ENCODE measurements at regions not wholly inside any gene's neighbourhood (a gene's known extent, or its start where the extent isn't known, plus 50 kb on each side); places are given as distances from the start of the nearest gene placed in this dataset.

DNA sequence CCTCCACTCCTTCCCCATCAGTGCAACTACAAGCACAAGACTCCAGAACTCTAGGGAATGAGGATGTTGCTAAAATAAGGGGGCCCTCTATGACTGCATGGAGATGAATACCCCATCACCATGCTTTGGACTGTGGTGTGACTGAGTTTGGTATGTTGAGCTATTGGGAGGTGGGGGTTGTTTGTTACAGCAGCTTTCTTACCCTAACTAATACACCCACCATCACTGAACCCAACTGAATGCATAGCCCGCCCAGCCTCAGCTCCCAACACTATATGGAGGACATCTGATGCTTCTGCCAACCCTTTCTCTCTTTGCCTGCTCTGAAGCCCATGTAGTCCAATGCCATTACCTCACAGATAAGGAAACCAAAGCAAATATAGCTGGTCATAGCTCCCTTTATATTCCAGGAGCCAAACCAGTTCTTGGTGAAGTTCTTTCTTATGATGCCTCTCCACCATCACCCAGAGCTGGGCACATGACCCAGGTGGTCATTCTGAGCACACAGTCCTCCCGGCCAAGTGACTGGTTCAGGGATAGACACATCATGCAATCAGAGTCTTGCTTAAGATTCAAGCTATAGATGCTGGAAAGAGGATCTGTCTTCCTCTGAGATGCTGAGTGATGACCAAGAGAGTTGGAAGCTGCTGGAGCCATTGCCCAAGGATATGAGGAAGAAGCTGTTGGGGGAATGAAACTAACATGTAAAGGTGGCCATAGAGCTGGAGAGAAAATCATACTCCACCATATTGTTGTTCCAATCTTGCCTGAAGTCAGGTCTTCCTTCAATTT lies 155.6 kb upstream of the HAAO start:
- no peaks in the 10 kb centered on the region for H4K20me1 ChIP-seq (ENCODE audit: insufficient read depth, low read depth, low read length)
- no peak overlapping the region for H3K9ac ChIP-seq (ENCODE audit: low read length)
- no peaks in the 10 kb centered on the region for H3K27me3 ChIP-seq (ENCODE audit: low read length)
- DNase-seq = no peak
- H3K27ac ChIP-seq (ENCODE audit: low read length) = no peak overlapping the region
- no peaks in the 10 kb centered on the region for H3K4me1 ChIP-seq (ENCODE audit: low read length)
- H3K9me2 ChIP-seq (replicated peaks; ENCODE audit: insufficient read depth, low read length) = no peaks in the 10 kb centered on the region
- H3K4me3 ChIP-seq (ENCODE audit: low read length) = no peak overlapping the region
- H2AFZ ChIP-seq (ENCODE audit: low read length) = no peak overlapping the region
- no peak overlapping the region for H3K4me2 ChIP-seq (ENCODE audit: low read depth, low read length, poor library complexity, severe bottlenecking)
- no peaks in the 10 kb centered on the region for H3K36me3 ChIP-seq (ENCODE audit: insufficient read depth, low read length)
- H3K9me3 ChIP-seq (ENCODE audit: low read length) = no peaks in the 10 kb centered on the region
- no peaks in the 10 kb centered on the region for H3K79me2 ChIP-seq (ENCODE audit: low read length)

- Histone ChIP-seq H3K27ac (ENCODE audit: low read length) (no peak overlapping the region), H3K4me1 (ENCODE audit: low read length) (no peaks in the 10 kb centered on the region), H3K9me2 (replicated peaks; ENCODE audit: insufficient read depth, low read length) (no peaks in the 10 kb centered on the region), H3K4me2 (ENCODE audit: low read depth, low read length, poor library complexity, severe bottlenecking) (no peak overlapping the region), H2AFZ (ENCODE audit: low read length) (no peak overlapping the region), H3K79me2 (ENCODE audit: low read length) (no peaks in the 10 kb centered on the region), H3K9me3 (ENCODE audit: low read length) (no peaks in the 10 kb centered on the region), H3K27me3 (ENCODE audit: low read length) (no peaks in the 10 kb centered on the region), H4K20me1 (ENCODE audit: insufficient read depth, low read depth, low read length) (no peaks in the 10 kb centered on the region), H3K36me3 (ENCODE audit: insufficient read depth, low read length) (no peaks in the 10 kb centered on the region), H3K4me3 (ENCODE audit: low read length) (no peak overlapping the region), H3K9ac (ENCODE audit: low read length) (no peak overlapping the region)
- peak; percentile 60 for DNase-seq
These were observed 152.5 kb upstream of the HAAO start for GRCh38 chr2:42944779-42945415.

DNA sequence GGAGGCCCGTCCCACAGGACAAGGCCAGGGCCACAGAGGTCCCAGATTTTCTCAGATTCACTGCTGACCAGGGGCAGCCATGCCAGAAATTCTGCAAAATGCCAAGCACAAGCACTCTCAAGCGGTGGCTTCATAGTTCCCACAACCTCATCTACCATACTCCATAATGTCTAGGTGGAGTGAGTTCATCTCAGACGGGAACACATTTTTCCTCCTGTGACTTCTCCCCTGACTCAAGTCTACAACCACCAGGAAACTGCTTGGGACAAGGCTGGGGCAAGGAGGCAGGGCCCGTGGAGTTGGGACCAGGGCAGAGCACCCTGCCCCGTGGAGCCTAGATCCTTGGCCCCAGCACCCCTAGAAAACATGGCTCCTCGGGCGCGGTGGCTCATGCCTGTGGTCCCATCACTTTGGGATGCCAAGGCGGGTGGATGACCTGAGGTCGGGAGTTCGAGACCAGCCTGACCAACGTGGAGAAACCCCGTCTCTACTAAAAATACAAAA lies 150.7 kb upstream of the HAAO start:
- H3K9ac ChIP-seq (ENCODE audit: low read length) = no peak overlapping the region
- no peaks in the 10 kb centered on the region for H3K27me3 ChIP-seq (ENCODE audit: low read length)
- H3K9me2 ChIP-seq (replicated peaks; ENCODE audit: insufficient read depth, low read length) = no peaks in the 10 kb centered on the region
- H2AFZ ChIP-seq (ENCODE audit: low read length) = no peak overlapping the region
- no peaks in the 10 kb centered on the region for H4K20me1 ChIP-seq (ENCODE audit: insufficient read depth, low read depth, low read length)
- H3K4me1 ChIP-seq (ENCODE audit: low read length) = no peaks in the 10 kb centered on the region
- no peak for DNase-seq
- H3K4me2 ChIP-seq (ENCODE audit: low read depth, low read length, poor library complexity, severe bottlenecking) = no peak overlapping the region
- H3K27ac ChIP-seq (ENCODE audit: low read length) = no peak overlapping the region
- no peaks in the 10 kb centered on the region for H3K9me3 ChIP-seq (ENCODE audit: low read length)
- H3K79me2 ChIP-seq (ENCODE audit: low read length) = no peaks in the 10 kb centered on the region
- H3K36me3 ChIP-seq (ENCODE audit: insufficient read depth, low read length) = no peaks in the 10 kb centered on the region
- no peak overlapping the region for H3K4me3 ChIP-seq (ENCODE audit: low read length)

DNA sequence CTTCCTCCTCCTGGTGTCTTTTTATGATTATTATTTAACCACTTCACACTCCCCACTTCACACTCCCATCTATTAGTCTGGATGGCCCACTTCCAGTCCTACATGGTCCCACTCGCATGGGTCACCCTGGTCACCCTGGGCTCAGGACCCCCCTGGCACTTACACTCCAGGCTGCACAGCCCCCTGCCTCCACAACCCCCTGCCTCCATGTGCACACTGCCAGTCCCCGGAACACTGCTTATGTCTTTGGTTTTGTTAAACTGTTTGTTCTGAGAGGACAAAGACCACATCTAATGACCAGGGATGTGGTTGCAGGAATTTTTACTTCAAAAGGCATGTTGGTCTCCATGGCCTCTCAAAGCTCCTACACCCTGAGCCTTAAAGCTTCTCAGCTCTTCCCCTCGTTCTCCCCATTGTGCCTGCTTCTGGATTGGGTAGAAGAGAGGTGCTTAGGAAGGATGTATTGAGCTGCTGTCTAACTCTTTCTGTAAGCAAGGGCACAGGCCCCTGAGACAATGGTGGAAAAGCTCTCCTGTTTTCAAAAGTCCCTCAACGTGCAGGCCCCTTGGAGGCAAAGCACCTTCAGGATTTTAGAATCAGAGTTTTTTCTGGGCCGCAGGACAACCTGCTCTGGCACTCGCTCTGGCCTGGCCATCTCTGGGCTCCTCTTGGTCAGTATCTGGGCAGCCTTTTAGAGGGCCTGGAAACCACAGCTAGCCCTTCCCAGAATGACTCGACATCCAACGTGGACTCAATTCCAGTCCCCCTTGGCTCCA lies 150.0 kb upstream of the HAAO start:
- Histone ChIP-seq H3K4me2 (ENCODE audit: low read depth, low read length, poor library complexity, severe bottlenecking) (no peak overlapping the region), H3K4me3 (ENCODE audit: low read length) (no peak overlapping the region), H3K27ac (ENCODE audit: low read length) (no peak overlapping the region), H3K36me3 (ENCODE audit: insufficient read depth, low read length) (no peaks in the 10 kb centered on the region), H3K9me3 (ENCODE audit: low read length) (no peaks in the 10 kb centered on the region), H3K4me1 (ENCODE audit: low read length) (no peaks in the 10 kb centered on the region), H2AFZ (ENCODE audit: low read length) (no peak overlapping the region), H3K27me3 (ENCODE audit: low read length) (no peaks in the 10 kb centered on the region), H4K20me1 (ENCODE audit: insufficient read depth, low read depth, low read length) (no peaks in the 10 kb centered on the region), H3K9me2 (replicated peaks; ENCODE audit: insufficient read depth, low read length) (no peaks in the 10 kb centered on the region), H3K79me2 (ENCODE audit: low read length) (no peaks in the 10 kb centered on the region), H3K9ac (ENCODE audit: low read length) (no peak overlapping the region)
- DNase-seq = no peak

GRCh38 chr2:42941633-42942176 lies 149.3 kb upstream of the HAAO start:
- H3K36me3 ChIP-seq (ENCODE audit: insufficient read depth, low read length) = no peaks in the 10 kb centered on the region
- H3K27me3 ChIP-seq (ENCODE audit: low read length) = no peaks in the 10 kb centered on the region
- no peak overlapping the region for H3K4me3 ChIP-seq (ENCODE audit: low read length)
- H3K4me1 ChIP-seq (ENCODE audit: low read length) = no peaks in the 10 kb centered on the region
- H3K27ac ChIP-seq (ENCODE audit: low read length) = no peak overlapping the region
- H2AFZ ChIP-seq (ENCODE audit: low read length) = no peak overlapping the region
- no peaks in the 10 kb centered on the region for H3K9me3 ChIP-seq (ENCODE audit: low read length)
- no peaks in the 10 kb centered on the region for H4K20me1 ChIP-seq (ENCODE audit: insufficient read depth, low read depth, low read length)
- H3K9me2 ChIP-seq (replicated peaks; ENCODE audit: insufficient read depth, low read length) = no peaks in the 10 kb centered on the region
- no peaks in the 10 kb centered on the region for H3K79me2 ChIP-seq (ENCODE audit: low read length)
- no peak overlapping the region for H3K4me2 ChIP-seq (ENCODE audit: low read depth, low read length, poor library complexity, severe bottlenecking)
- H3K9ac ChIP-seq (ENCODE audit: low read length) = no peak overlapping the region
- no peak for DNase-seq

DNA sequence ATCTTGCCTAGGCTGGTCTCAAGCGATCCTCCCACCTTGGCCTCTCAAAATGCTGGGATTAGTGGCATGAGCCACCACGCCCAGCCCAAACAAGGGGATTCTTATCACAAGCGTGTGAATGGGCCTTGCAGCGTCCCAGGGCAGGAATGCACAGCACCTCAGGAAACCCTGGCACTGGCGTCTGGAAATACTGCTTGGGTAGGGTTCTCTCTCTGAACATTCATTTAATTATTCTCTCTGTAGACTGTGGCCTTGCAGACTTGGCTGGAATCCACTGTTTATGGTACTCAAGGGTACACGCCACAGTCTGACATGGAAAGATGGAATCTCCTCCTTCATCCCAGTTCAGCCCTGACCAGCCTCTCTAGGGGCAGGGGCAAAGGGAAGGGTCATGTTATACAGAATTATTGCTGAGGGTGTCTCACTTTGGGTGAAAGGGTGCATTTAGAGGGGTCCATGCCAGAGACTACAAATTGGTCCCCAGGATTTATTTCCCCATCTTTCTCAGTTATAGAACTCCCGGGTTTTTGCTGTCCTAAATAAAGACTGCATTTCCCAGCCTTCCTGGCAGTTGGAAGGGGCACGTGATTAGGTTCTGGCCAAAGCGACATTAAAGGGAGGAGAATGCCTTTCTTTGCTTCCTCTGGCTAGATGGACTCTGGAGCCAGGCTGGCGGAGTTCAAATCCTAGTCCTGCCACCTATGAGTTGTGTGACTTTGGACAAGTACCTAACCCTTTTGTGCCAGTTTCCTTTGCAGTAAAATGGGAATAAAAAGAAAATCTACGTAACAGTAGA lies 147.2 kb upstream of the HAAO start:
- H3K79me2 ChIP-seq (ENCODE audit: low read length) = no peaks in the 10 kb centered on the region
- H3K27me3 ChIP-seq (ENCODE audit: low read length) = no peaks in the 10 kb centered on the region
- H3K9ac ChIP-seq (ENCODE audit: low read length) = no peak overlapping the region
- H3K9me2 ChIP-seq (replicated peaks; ENCODE audit: insufficient read depth, low read length) = no peaks in the 10 kb centered on the region
- H2AFZ ChIP-seq (ENCODE audit: low read length) = no peak overlapping the region
- no peak overlapping the region for H3K4me2 ChIP-seq (ENCODE audit: low read depth, low read length, poor library complexity, severe bottlenecking)
- no peaks in the 10 kb centered on the region for H3K36me3 ChIP-seq (ENCODE audit: insufficient read depth, low read length)
- no peaks in the 10 kb centered on the region for H3K4me1 ChIP-seq (ENCODE audit: low read length)
- no peaks in the 10 kb centered on the region for H3K9me3 ChIP-seq (ENCODE audit: low read length)
- H4K20me1 ChIP-seq (ENCODE audit: insufficient read depth, low read depth, low read length) = no peaks in the 10 kb centered on the region
- DNase-seq = no peak
- no peak overlapping the region for H3K4me3 ChIP-seq (ENCODE audit: low read length)
- no peak overlapping the region for H3K27ac ChIP-seq (ENCODE audit: low read length)

DNA sequence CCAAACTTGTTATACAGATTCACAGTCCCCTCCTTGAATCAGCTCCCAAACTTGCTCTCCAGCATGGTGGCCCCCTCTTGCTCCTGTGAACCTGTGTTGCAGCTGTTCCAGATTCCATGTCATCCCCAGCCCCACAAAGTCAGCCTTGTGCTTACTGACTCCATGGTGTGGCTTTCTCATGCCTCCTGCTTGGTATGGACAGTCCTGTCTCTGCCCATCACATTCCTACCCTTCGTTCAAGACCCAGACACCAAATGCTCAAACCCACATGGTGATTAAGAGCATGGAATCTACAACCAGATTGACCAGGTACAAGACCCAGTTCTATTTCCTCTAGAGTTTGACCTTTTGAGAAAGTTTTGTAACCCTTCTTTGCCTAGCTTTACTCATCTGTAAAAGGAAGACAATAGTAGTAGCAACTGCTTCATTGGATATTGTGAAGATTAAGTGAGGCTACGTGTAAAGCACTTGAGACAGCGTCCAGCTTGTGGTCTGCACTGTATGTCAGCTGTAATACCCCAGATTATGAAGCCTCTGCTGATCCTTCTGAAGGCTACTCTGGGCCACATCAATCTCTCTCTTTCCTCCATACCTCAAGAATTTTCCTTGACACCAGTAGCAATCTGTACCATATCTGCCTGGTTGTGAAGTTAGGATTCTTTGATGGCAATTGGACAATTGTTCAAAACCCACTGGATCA lies 146.4 kb upstream of the HAAO start:
- H3K4me3 ChIP-seq (ENCODE audit: low read length) = no peak overlapping the region
- H3K4me2 ChIP-seq (ENCODE audit: low read depth, low read length, poor library complexity, severe bottlenecking) = no peak overlapping the region
- H3K27me3 ChIP-seq (ENCODE audit: low read length) = no peaks in the 10 kb centered on the region
- H3K9ac ChIP-seq (ENCODE audit: low read length) = no peak overlapping the region
- no peaks in the 10 kb centered on the region for H3K9me3 ChIP-seq (ENCODE audit: low read length)
- H3K79me2 ChIP-seq (ENCODE audit: low read length) = no peaks in the 10 kb centered on the region
- H3K36me3 ChIP-seq (ENCODE audit: insufficient read depth, low read length) = no peaks in the 10 kb centered on the region
- no peaks in the 10 kb centered on the region for H3K9me2 ChIP-seq (replicated peaks; ENCODE audit: insufficient read depth, low read length)
- H2AFZ ChIP-seq (ENCODE audit: low read length) = no peak overlapping the region
- no peaks in the 10 kb centered on the region for H4K20me1 ChIP-seq (ENCODE audit: insufficient read depth, low read depth, low read length)
- DNase-seq = no peak
- no peaks in the 10 kb centered on the region for H3K4me1 ChIP-seq (ENCODE audit: low read length)
- H3K27ac ChIP-seq (ENCODE audit: low read length) = no peak overlapping the region
